ENCODE measurements at regions not wholly inside any gene's neighbourhood (a gene's known extent, or its start where the extent isn't known, plus 50 kb on each side); places are given as distances from the start of the nearest gene placed in this dataset.

- H3K9me3 ChIP-seq (ENCODE audit: low read length): no peaks in the 10 kb centered on the region
- CTCF ChIA-PET: no interaction called here
- H3K27ac ChIP-seq (ENCODE audit: low read depth, low read length): no peak overlapping the region
- DNase-seq: no peak
- H3K36me3 Mint-ChIP-seq: no peaks in the 10 kb centered on the region
- POLR2A ChIA-PET: no interaction called here
- H3K9me3 Mint-ChIP-seq: peaks cover 8 to 28% (median 13%) of the 10 kb centered on the region in 5 donors
- no peaks in the 10 kb centered on the region for H3K27me3 ChIP-seq (ENCODE audit: insufficient read depth, low read length, poor library complexity, severe bottlenecking)
- H3K36me3 ChIP-seq (ENCODE audit: insufficient read depth, low read length): no peaks in the 10 kb centered on the region
- H3K4me3 Mint-ChIP-seq: no peak overlapping the region
- H3K27ac Mint-ChIP-seq: no peak overlapping the region
- no peak overlapping the region for H3K4me3 ChIP-seq (ENCODE audit: low read length)
- no peaks in the 10 kb centered on the region for H3K4me1 Mint-ChIP-seq
- H3K27me3 Mint-ChIP-seq: no peaks in the 10 kb centered on the region
- H3K4me1 ChIP-seq (ENCODE audit: insufficient read depth, low read length): no peaks in the 10 kb centered on the region
Measured at GRCh38 chr5:104187656-104188055, 625.1 kb upstream of the NUDT12 start.

GRCh38 chr5:104186510-104186909 is 623.9 kb upstream of the NUDT12 start:
- peaks cover 9 to 28% (median 14%) of the 10 kb centered on the region in 5 donors for H3K9me3 Mint-ChIP-seq
- Histone ChIP-seq H3K4me1 (ENCODE audit: insufficient read depth, low read length) (no peaks in the 10 kb centered on the region), H3K4me3 (ENCODE audit: low read length) (no peak overlapping the region), H3K27ac (ENCODE audit: low read depth, low read length) (no peak overlapping the region), H3K36me3 (ENCODE audit: insufficient read depth, low read length) (no peaks in the 10 kb centered on the region), H3K9me3 (ENCODE audit: low read length) (no peaks in the 10 kb centered on the region), H3K27me3 (ENCODE audit: insufficient read depth, low read length, poor library complexity, severe bottlenecking) (no peaks in the 10 kb centered on the region)
- no peaks in the 10 kb centered on the region for H3K27me3 Mint-ChIP-seq
- no peak overlapping the region for H3K4me3 Mint-ChIP-seq
- no peaks in the 10 kb centered on the region for H3K4me1 Mint-ChIP-seq
- no peak overlapping the region for H3K27ac Mint-ChIP-seq
- H3K36me3 Mint-ChIP-seq: no peaks in the 10 kb centered on the region
- POLR2A ChIA-PET: no interaction called here
- DNase-seq: no peak
- CTCF ChIA-PET: no interaction called here

GRCh38 chr5:104186100-104186499 is 623.5 kb upstream of the NUDT12 start:
- POLR2A ChIA-PET: no interaction called here
- CTCF ChIA-PET: no interaction called here
- Histone ChIP-seq H3K4me3 (ENCODE audit: low read length) (no peak overlapping the region), H3K4me1 (ENCODE audit: insufficient read depth, low read length) (no peaks in the 10 kb centered on the region), H3K36me3 (ENCODE audit: insufficient read depth, low read length) (no peaks in the 10 kb centered on the region), H3K27me3 (ENCODE audit: insufficient read depth, low read length, poor library complexity, severe bottlenecking) (no peaks in the 10 kb centered on the region), H3K9me3 (ENCODE audit: low read length) (no peaks in the 10 kb centered on the region), H3K27ac (ENCODE audit: low read depth, low read length) (no peak overlapping the region)
- no peak for DNase-seq
- Mint-ChIP-seq H3K4me3 (no peak overlapping the region), H3K36me3 (no peaks in the 10 kb centered on the region), H3K4me1 (no peaks in the 10 kb centered on the region), H3K9me3 (peaks cover 11 to 28% (median 16%) of the 10 kb centered on the region in 5 donors), H3K27ac (no peak overlapping the region), H3K27me3 (no peaks in the 10 kb centered on the region)

- H3K4me1 Mint-ChIP-seq: no peaks in the 10 kb centered on the region
- H3K27ac Mint-ChIP-seq: no peak overlapping the region
- no peaks in the 10 kb centered on the region for H3K9me3 ChIP-seq (ENCODE audit: low read length)
- POLR2A ChIA-PET: no interaction called here
- H3K27me3 ChIP-seq (ENCODE audit: insufficient read depth, low read length, poor library complexity, severe bottlenecking): no peaks in the 10 kb centered on the region
- CTCF ChIA-PET: no interaction called here
- no peaks in the 10 kb centered on the region for H3K27me3 Mint-ChIP-seq
- H3K4me3 ChIP-seq (ENCODE audit: low read length): no peak overlapping the region
- no peaks in the 10 kb centered on the region for H3K36me3 ChIP-seq (ENCODE audit: insufficient read depth, low read length)
- no peak overlapping the region for H3K27ac ChIP-seq (ENCODE audit: low read depth, low read length)
- H3K4me1 ChIP-seq (ENCODE audit: insufficient read depth, low read length): no peaks in the 10 kb centered on the region
- peaks cover 19 to 41% (median 24%) of the 10 kb centered on the region in 5 donors for H3K9me3 Mint-ChIP-seq
- DNase-seq: no peak
- H3K36me3 Mint-ChIP-seq: no peaks in the 10 kb centered on the region
- H3K4me3 Mint-ChIP-seq: no peak overlapping the region
Measured at GRCh38 chr5:104184264-104184663, 621.7 kb upstream of the NUDT12 start.

- Histone ChIP-seq H3K27ac (ENCODE audit: low read depth, low read length) (no peak overlapping the region), H3K27me3 (ENCODE audit: insufficient read depth, low read length, poor library complexity, severe bottlenecking) (no peaks in the 10 kb centered on the region), H3K4me1 (ENCODE audit: insufficient read depth, low read length) (no peaks in the 10 kb centered on the region), H3K4me3 (ENCODE audit: low read length) (no peak overlapping the region), H3K9me3 (ENCODE audit: low read length) (no peaks in the 10 kb centered on the region), H3K36me3 (ENCODE audit: insufficient read depth, low read length) (no peaks in the 10 kb centered on the region)
- Mint-ChIP-seq H3K4me3 (no peak overlapping the region), H3K9me3 (peaks cover 15 to 26% (median 23%) of the 10 kb centered on the region in 5 donors), H3K27ac (no peak overlapping the region), H3K27me3 (no peaks in the 10 kb centered on the region), H3K36me3 (no peaks in the 10 kb centered on the region), H3K4me1 (no peaks in the 10 kb centered on the region)
- ChIA-PET POLR2A (no interaction called here), CTCF (no interaction called here)
- no peak for DNase-seq
Measured at GRCh38 chr5:104178829-104179456, 616.4 kb upstream of the NUDT12 start.

- H3K27me3 Mint-ChIP-seq: no peaks in the 10 kb centered on the region
- ChIA-PET CTCF (no interaction called here), POLR2A (no interaction called here)
- H3K4me3 ChIP-seq (ENCODE audit: low read length): no peak overlapping the region
- H3K4me3 Mint-ChIP-seq: no peak overlapping the region
- H3K27ac Mint-ChIP-seq: peak overlapping the region in 1 of 8 donors; percentile 51
- H3K36me3 ChIP-seq (ENCODE audit: insufficient read depth, low read length): no peaks in the 10 kb centered on the region
- no peaks in the 10 kb centered on the region for H3K4me1 ChIP-seq (ENCODE audit: insufficient read depth, low read length)
- H3K9me3 ChIP-seq (ENCODE audit: low read length): no peaks in the 10 kb centered on the region
- no peaks in the 10 kb centered on the region for H3K27me3 ChIP-seq (ENCODE audit: insufficient read depth, low read length, poor library complexity, severe bottlenecking)
- no peaks in the 10 kb centered on the region for H3K36me3 Mint-ChIP-seq
- H3K27ac ChIP-seq (ENCODE audit: low read depth, low read length): no peak overlapping the region
- no peaks in the 10 kb centered on the region for H3K4me1 Mint-ChIP-seq
- no peak for DNase-seq
- H3K9me3 Mint-ChIP-seq: peaks cover 12 to 30% (median 23%) of the 10 kb centered on the region in 5 donors
Measured at GRCh38 chr5:104178066-104178465, 615.5 kb upstream of the NUDT12 start.

GRCh38 chr5:104177651-104178050 is 615.1 kb upstream of the NUDT12 start:
- ChIA-PET CTCF (no interaction called here), POLR2A (no interaction called here)
- Mint-ChIP-seq H3K9me3 (peaks cover 15 to 30% (median 23%) of the 10 kb centered on the region in 5 donors), H3K4me3 (no peak overlapping the region), H3K27ac (no peak overlapping the region), H3K36me3 (no peaks in the 10 kb centered on the region), H3K4me1 (no peaks in the 10 kb centered on the region), H3K27me3 (no peaks in the 10 kb centered on the region)
- Histone ChIP-seq H3K36me3 (ENCODE audit: insufficient read depth, low read length) (no peaks in the 10 kb centered on the region), H3K4me3 (ENCODE audit: low read length) (no peak overlapping the region), H3K27ac (ENCODE audit: low read depth, low read length) (no peak overlapping the region), H3K4me1 (ENCODE audit: insufficient read depth, low read length) (no peaks in the 10 kb centered on the region), H3K27me3 (ENCODE audit: insufficient read depth, low read length, poor library complexity, severe bottlenecking) (no peaks in the 10 kb centered on the region), H3K9me3 (ENCODE audit: low read length) (no peaks in the 10 kb centered on the region)
- no peak for DNase-seq

GRCh38 chr5:104172976-104173375 is 610.4 kb upstream of the NUDT12 start:
- no peaks in the 10 kb centered on the region for H3K36me3 ChIP-seq (ENCODE audit: insufficient read depth, low read length)
- no peaks in the 10 kb centered on the region for H3K9me3 ChIP-seq (ENCODE audit: low read length)
- H3K27ac ChIP-seq (ENCODE audit: low read depth, low read length): no peak overlapping the region
- H3K27me3 ChIP-seq (ENCODE audit: insufficient read depth, low read length, poor library complexity, severe bottlenecking): no peaks in the 10 kb centered on the region
- no peak overlapping the region for H3K4me3 ChIP-seq (ENCODE audit: low read length)
- H3K9me3 Mint-ChIP-seq: peaks cover 2 to 34% (median 4%) of the 10 kb centered on the region in 5 donors
- CTCF ChIA-PET: no interaction called here
- no peaks in the 10 kb centered on the region for H3K4me1 Mint-ChIP-seq
- no peak overlapping the region for H3K27ac Mint-ChIP-seq
- H3K27me3 Mint-ChIP-seq: no peaks in the 10 kb centered on the region
- H3K4me3 Mint-ChIP-seq: no peak overlapping the region
- POLR2A ChIA-PET: no interaction called here
- no peak for DNase-seq
- no peaks in the 10 kb centered on the region for H3K36me3 Mint-ChIP-seq
- H3K4me1 ChIP-seq (ENCODE audit: insufficient read depth, low read length): no peaks in the 10 kb centered on the region

All from CD8-positive, alpha-beta memory T cell (primary cell).